GM12872 (cell line): ENCODE measurements at regions not wholly inside any gene's neighbourhood (a gene's known extent, or its start where the extent isn't known, plus 50 kb on each side); places are given as distances from the start of the nearest gene placed in this dataset.

ENCODE experiments used
- CTCF ChIP-seq: IDR thresholded peaks from 3 replicates; pipeline ENCODE4 v1.5.1; 2011; ENCODE audit warnings: low read depth, mild to moderate bottlenecking, low read length, moderate library complexity; ENCODE audit not compliant: insufficient read depth

- no peak for TF ChIP-seq CTCF
Measured at GRCh38 chr4:120329386-120329785, 262.7 kb upstream of the MAD2L1 start.

GRCh38 chr4:120327276-120327675, 260.6 kb upstream of the MAD2L1 start:
- TF ChIP-seq CTCF: no peak

GRCh38 chr4:120319046-120319767, 252.6 kb upstream of the MAD2L1 start:
- no peak for TF ChIP-seq CTCF

- TF ChIP-seq CTCF: no peak
Measured at GRCh38 chr4:120318196-120318846, 251.7 kb upstream of the MAD2L1 start.

GRCh38 chr4:120317713-120318112, 251.1 kb upstream of the MAD2L1 start:
- no peak for TF ChIP-seq CTCF

GRCh38 chr4:120316416-120316815, 249.8 kb upstream of the MAD2L1 start:
- no peak for TF ChIP-seq CTCF

GRCh38 chr4:120314969-120315368, 248.3 kb upstream of the MAD2L1 start:
- TF ChIP-seq CTCF: no peak
